DOHH2 (cell line): ENCODE measurements at regions not wholly inside any gene's neighbourhood (a gene's known extent, or its start where the extent isn't known, plus 50 kb on each side); places are given as distances from the start of the nearest gene placed in this dataset.

Experiments used
- H3F3A ChIP-seq: fragments of 200-600 bp; sonication (generic), shearing (Covaris generic); 2 replicates; pipeline ENCODE4 v1.6.0; 2016; ENCODE audit warnings: antibody characterized with exemption, mild to moderate bottlenecking; ENCODE audit not compliant: control insufficient read depth, insufficient read depth
- H3K27ac ChIP-seq: fragments of 200-600 bp; sonication (generic); 2 replicates; pipeline ENCODE4 v1.5.1; 2014; ENCODE audit warnings: low read depth, mild to moderate bottlenecking, low read length, moderate library complexity
- H3K27me3 ChIP-seq: fragments of 200-600 bp; sonication (generic); 2 replicates; pipeline ENCODE4 v1.6.1; 2014; ENCODE audit warnings: mild to moderate bottlenecking, low read length, mixed read lengths; ENCODE audit not compliant: control insufficient read depth
- H3K36me3 ChIP-seq: fragments of 200-600 bp; sonication (generic); 2 replicates; pipeline ENCODE4 v1.6.1; 2014; ENCODE audit warnings: mild to moderate bottlenecking, low read length, moderate library complexity, mixed read lengths; ENCODE audit not compliant: control insufficient read depth
- H3K4me1 ChIP-seq: fragments of 200-600 bp; sonication (generic); 2 replicates; pipeline ENCODE4 v1.6.1; 2014; ENCODE audit warnings: mild to moderate bottlenecking, low read length, mixed read lengths; ENCODE audit not compliant: control insufficient read depth
- H3K4me2 ChIP-seq: fragments of 200-600 bp; sonication (generic); 2 replicates; pipeline ENCODE4 v1.6.0; 2014; ENCODE audit warnings: mild to moderate bottlenecking, low read length, moderate library complexity
- H3K4me3 ChIP-seq: fragments of 200-600 bp; sonication (generic); 2 replicates; pipeline ENCODE4 v1.5.1; 2014; ENCODE audit warnings: mild to moderate bottlenecking, low read length, mixed read lengths
- H3K79me2 ChIP-seq: fragments of 200-600 bp; sonication (generic); 2 replicates; pipeline ENCODE4 v1.6.1; 2014; ENCODE audit warnings: mild to moderate bottlenecking, low read length, mixed read lengths; ENCODE audit not compliant: control insufficient read depth
- H3K9me2 ChIP-seq: fragments of 200-600 bp; sonication (generic); replicated peaks from 2 replicates; pipeline ENCODE4 v1.6.1; 2014; ENCODE audit warnings: mild to moderate bottlenecking, low read length, mixed read lengths; ENCODE audit not compliant: control insufficient read depth
- H3K9me3 ChIP-seq: fragments of 200-600 bp; sonication (generic); 2 replicates; pipeline ENCODE4 v1.6.1; 2014; ENCODE audit warnings: antibody characterized with exemption, low read length, mixed read lengths; ENCODE audit not compliant: control insufficient read depth, insufficient read depth
- H4K20me1 ChIP-seq: fragments of 200-600 bp; sonication (generic); 2 replicates; pipeline ENCODE4 v1.6.0; 2014; ENCODE audit warnings: low read depth, mild to moderate bottlenecking, antibody characterized with exemption, low read length, moderate library complexity; ENCODE audit not compliant: control insufficient read depth, insufficient read depth
- EZH2phosphoT487 ChIP-seq: fragments of 200-600 bp; sonication (generic); IDR thresholded peaks from 2 replicates; pipeline ENCODE4 v1.6.1; 2017; ENCODE audit warnings: borderline replicate concordance, mild to moderate bottlenecking, antibody characterized with exemption, low read length, moderate library complexity, mixed read lengths
- TF ChIP-seq, protein P1 (sequence below): fragments of 200-600 bp; sonication (generic); IDR thresholded peaks from one replicate; pipeline ENCODE4 v1.5.1; 2014; ENCODE audit warnings: antibody characterized with exemption, mild to moderate bottlenecking, low read depth, low read length; ENCODE audit not compliant: poor library complexity, severe bottlenecking

DNA sequence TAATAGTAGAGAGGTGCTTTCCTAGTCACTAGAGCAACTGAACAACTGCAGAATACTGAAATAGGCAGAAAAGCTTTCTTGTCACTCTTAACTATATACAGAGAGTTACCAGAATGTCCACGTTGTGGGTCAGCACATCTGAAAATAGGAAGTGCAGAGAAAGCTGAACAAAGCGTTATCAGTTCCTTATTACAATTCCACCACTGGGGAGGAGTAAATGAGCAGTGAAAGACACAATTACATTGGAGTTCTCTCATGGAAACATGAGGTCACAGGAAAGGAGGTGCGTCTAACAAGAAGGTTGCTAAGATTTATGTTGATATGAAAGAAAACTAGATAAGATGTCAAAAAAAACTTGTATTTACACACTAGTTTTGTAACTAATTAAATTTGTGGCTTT lies 461.9 kb upstream of the COX7C start:
- H3K36me3 ChIP-seq = no peaks in the 10 kb centered on the region
- no peaks in the 10 kb centered on the region for H3F3A ChIP-seq
- no peak overlapping the region for H3K27ac ChIP-seq
- H4K20me1 ChIP-seq = no peaks in the 10 kb centered on the region
- H3K9me2 ChIP-seq = no peaks in the 10 kb centered on the region
- no peak overlapping the region for H3K4me3 ChIP-seq
- H3K9me3 ChIP-seq = no peaks in the 10 kb centered on the region
- no peaks in the 10 kb centered on the region for H3K79me2 ChIP-seq
- H3K4me2 ChIP-seq = no peak overlapping the region
- H3K4me1 ChIP-seq = no peaks in the 10 kb centered on the region
- TF ChIP-seq, protein P1, sequence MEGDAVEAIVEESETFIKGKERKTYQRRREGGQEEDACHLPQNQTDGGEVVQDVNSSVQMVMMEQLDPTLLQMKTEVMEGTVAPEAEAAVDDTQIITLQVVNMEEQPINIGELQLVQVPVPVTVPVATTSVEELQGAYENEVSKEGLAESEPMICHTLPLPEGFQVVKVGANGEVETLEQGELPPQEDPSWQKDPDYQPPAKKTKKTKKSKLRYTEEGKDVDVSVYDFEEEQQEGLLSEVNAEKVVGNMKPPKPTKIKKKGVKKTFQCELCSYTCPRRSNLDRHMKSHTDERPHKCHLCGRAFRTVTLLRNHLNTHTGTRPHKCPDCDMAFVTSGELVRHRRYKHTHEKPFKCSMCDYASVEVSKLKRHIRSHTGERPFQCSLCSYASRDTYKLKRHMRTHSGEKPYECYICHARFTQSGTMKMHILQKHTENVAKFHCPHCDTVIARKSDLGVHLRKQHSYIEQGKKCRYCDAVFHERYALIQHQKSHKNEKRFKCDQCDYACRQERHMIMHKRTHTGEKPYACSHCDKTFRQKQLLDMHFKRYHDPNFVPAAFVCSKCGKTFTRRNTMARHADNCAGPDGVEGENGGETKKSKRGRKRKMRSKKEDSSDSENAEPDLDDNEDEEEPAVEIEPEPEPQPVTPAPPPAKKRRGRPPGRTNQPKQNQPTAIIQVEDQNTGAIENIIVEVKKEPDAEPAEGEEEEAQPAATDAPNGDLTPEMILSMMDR = no peak
- no peak for TF ChIP-seq EZH2phosphoT487
- H3K27me3 ChIP-seq = no peaks in the 10 kb centered on the region

- H3K27me3 ChIP-seq = no peaks in the 10 kb centered on the region
- TF ChIP-seq EZH2phosphoT487 = no peak
- TF ChIP-seq, protein P1 = no peak
- no peak overlapping the region for H3K27ac ChIP-seq
- no peak overlapping the region for H3K4me3 ChIP-seq
- H3F3A ChIP-seq = no peaks in the 10 kb centered on the region
- H3K79me2 ChIP-seq = no peaks in the 10 kb centered on the region
- H3K4me1 ChIP-seq = no peaks in the 10 kb centered on the region
- no peaks in the 10 kb centered on the region for H3K36me3 ChIP-seq
- H3K4me2 ChIP-seq = no peak overlapping the region
- no peaks in the 10 kb centered on the region for H4K20me1 ChIP-seq
- no peaks in the 10 kb centered on the region for H3K9me2 ChIP-seq
- no peaks in the 10 kb centered on the region for H3K9me3 ChIP-seq
Measured at GRCh38 chr5:86170194-86170593, 447.5 kb upstream of the COX7C start.

DNA sequence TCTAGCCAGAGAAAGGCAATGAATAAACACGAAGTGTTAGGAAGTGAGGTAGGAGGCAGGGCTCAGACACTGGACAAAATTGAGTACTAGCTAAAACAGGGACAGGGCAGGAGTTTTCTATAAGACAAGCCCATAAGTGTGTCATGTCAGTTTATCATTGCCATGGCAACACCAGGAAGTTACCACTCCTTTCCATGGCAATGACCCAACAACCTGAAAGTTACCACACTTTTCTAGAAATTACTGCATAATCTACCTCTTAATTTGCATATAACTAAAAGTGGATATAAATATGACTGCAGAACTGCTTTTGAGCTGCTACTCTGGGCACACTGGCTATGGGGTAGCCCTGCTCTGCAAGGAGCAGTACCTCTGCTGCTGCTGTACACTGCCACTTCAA lies 442.5 kb upstream of the COX7C start:
- Histone ChIP-seq H3K79me2 (no peaks in the 10 kb centered on the region), H3K27ac (no peak overlapping the region), H3K4me3 (no peak overlapping the region), H3K27me3 (no peaks in the 10 kb centered on the region), H3K9me2 (no peaks in the 10 kb centered on the region), H4K20me1 (no peaks in the 10 kb centered on the region), H3K4me1 (no peaks in the 10 kb centered on the region), H3K9me3 (no peaks in the 10 kb centered on the region), H3F3A (no peaks in the 10 kb centered on the region), H3K36me3 (no peaks in the 10 kb centered on the region), H3K4me2 (no peak overlapping the region)
- TF ChIP-seq, protein P1 = no peak
- TF ChIP-seq EZH2phosphoT487 = no peak

DNA sequence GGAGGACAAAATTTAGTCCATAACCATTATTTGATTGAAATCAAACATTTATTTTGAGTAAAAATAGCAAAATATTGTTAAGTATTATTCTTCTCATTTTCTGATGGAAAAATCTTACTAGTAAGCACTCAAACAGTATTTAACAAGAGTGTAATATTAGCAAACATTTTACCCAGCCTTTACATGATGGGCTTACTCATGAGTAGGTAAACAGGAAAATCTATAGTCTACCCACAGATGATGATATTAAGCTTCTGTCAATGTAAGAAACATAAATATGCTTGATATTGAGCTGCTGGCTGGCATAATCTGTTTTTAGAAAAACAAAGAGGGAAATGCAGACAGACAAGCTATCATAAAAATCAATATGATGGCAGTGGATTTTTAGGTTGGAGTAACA lies 418.5 kb upstream of the COX7C start:
- Histone ChIP-seq H3K27ac (no peak overlapping the region), H3K4me1 (no peaks in the 10 kb centered on the region), H3K27me3 (no peaks in the 10 kb centered on the region), H4K20me1 (no peaks in the 10 kb centered on the region), H3F3A (no peaks in the 10 kb centered on the region), H3K36me3 (no peaks in the 10 kb centered on the region), H3K9me3 (no peaks in the 10 kb centered on the region), H3K9me2 (no peaks in the 10 kb centered on the region), H3K4me3 (no peak overlapping the region), H3K4me2 (no peak overlapping the region), H3K79me2 (no peaks in the 10 kb centered on the region)
- no peak for TF ChIP-seq EZH2phosphoT487
- TF ChIP-seq, protein P1 = no peak
